NCI-H82 treated with DMSO at 0.1 percent for 48 hours (cell line): ENCODE measurements at regions not wholly inside any gene's neighbourhood (a gene's known extent, or its start where the extent isn't known, plus 50 kb on each side); places are given as distances from the start of the nearest gene placed in this dataset.

ENCODE experiments used
- DNase-seq: peaks from one replicate; lab custom pipeline; 2025; ENCODE audit not compliant: unreplicated experiment; lab: John Stamatoyannopoulos, UW

DNA sequence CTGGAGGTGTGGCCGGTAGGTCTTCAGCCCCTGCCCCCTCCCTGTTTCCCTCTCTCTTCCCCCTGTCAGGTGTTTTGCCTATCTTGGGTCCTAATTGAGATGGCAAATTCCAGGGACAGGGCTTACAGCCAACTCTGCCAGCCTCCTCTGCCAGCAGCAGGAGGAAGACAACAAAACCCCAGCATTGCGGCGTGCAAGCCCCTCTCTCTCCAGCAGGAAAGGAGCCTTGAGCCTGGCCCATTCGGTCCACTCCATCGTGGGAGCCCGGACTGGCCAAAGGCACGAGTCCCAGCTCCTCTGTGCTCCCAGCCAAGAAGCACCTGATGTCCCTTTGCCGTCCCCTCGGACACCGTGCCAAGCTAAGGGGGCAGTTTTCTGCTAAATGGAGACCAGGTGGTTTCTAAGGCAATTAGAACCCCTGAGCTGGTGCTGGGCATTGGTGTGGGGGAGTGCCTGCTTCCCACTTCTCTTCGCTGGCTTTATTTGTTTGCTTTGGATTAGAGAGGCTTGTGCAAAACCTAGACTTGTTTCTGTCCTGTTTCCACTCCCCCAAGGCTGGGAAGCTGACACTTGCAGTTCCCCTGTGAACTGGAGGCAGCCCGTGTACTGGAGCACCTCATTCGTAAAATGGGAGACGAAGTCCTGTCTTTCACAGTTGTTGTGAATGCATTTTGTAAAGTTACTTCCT lies 57.1 kb upstream of the LHX5 start:
- DNase-seq = no peak

- DNase-seq = no peak
Observed at GRCh38 chr12:113525066-113525465, 53.4 kb upstream of the LHX5 start.

DNA sequence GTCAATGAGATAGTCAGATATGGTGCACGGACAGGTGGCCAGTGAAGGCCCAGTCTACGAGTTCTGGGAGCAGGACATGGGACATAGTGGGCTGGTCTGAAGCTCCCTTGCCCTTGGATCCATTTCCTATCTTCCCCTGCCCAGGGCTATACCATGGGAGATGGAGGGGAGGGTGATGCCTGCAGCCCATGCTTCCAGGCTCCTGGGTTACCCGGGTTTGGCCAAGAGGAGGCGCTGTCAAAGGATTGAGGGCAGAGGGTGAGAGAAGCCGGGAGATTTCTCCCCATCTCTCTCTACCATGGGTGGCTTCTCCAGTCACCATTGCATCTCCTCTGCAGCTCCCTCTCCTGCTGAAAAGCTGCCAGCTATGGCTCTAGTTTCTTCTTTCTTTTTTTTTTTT lies 52.8 kb upstream of the LHX5 start:
- no peak for DNase-seq

- DNase-seq = no peak
Observed at GRCh38 chr12:113521708-113522107, 50.0 kb upstream of the LHX5 start.
